ENCODE measurements at regions not wholly inside any gene's neighbourhood (a gene's known extent, or its start where the extent isn't known, plus 50 kb on each side); places are given as distances from the start of the nearest gene placed in this dataset.

DNA sequence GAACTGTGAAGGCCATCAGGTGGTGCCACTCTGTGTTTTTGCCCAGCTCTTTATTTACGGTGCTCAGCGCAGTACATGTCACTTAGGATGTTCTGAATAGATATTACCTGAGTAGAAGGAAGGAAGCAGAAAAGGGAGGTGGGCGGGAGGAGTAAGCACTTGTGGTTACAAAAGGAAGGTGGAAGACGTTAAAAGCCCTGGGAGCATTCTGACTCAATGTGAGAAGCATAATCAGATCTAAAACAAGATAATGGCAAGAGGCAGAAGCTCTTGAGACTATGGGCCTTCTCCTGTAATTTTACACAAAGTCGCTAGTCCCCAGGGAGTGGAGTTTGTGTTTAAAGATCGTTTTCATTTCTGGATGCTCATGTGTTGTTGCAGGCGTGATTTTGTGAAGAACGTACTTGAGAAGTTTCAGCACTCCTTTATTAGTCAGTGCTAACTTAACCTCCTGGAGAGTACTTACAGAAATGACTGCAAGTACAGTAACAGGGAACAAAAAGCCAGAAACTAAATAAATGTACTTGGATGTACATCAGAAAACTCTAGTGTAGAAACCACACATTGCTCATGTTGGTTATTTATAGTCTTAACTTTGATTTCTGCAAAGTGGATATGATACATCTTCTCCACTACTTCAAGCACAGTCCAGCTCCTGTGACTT, 1523.5 kb downstream of the AACS start:
- H3K79me2 ChIP-seq (ENCODE audit: control insufficient read depth, insufficient read depth, low read length): no peaks in the 10 kb centered on the region
- no peaks in the 10 kb centered on the region for H3K36me3 ChIP-seq (ENCODE audit: control insufficient read depth in 2 of 2, insufficient read depth in 2 of 2, low read length in 1 of 2)
- no peaks in the 10 kb centered on the region for H3K27me3 ChIP-seq (replicated peaks in 1 of 2; ENCODE audit: control insufficient read depth in 2 of 2, insufficient read depth in 2 of 2, low read length in 1 of 2)
- ATAC-seq (no peak), FAIRE-seq (no peak), DNase-seq (ENCODE audit: low read depth, low spot score) (no peak)
- ChIA-PET RAD21 (ENCODE audit: unreplicated experiment) (no interaction called here), POLR2A (no interaction called here), CTCF (no interaction called here), SMC1A (ENCODE audit: uncharacterized antibody, unreplicated experiment) (no interaction called here)
- intact Hi-C loops (cut with micrococcal nuclease; ENCODE audit: unreplicated experiment): no loop called here
- no TSS peak for BruUV-seq (replicated peaks)
- WGBS (ENCODE audit: insufficient coverage, insufficient replicate concordance, low lambda C conversion rate, missing lambda C conversion rate): 16% methylated on average over 8 of the region's 8 CpGs
- no peaks in the 10 kb centered on the region for H3K9me3 ChIP-seq (replicated peaks; ENCODE audit: control insufficient read depth, insufficient read depth, low read length)
- no peaks in the 10 kb centered on the region for H3K4me1 ChIP-seq (ENCODE audit: control insufficient read depth, insufficient read depth, low read length)
- H4K20me1 ChIP-seq (ENCODE audit: control insufficient read depth, insufficient read depth): no peaks in the 10 kb centered on the region
- in situ Hi-C loops (cut with MboI): no loop called here
- TF ChIP-seq RBBP5 (conservative IDR thresholded peaks at IDR 0.05): no peak
- TF ChIP-seq TCF12 (IDR thresholded peaks at IDR 0.05; ENCODE audit: low read depth, low read length): no peak
- TF ChIP-seq SMC3 (IDR thresholded peaks at IDR 0.05; ENCODE audit: borderline replicate concordance, low read length): no peak
- TF ChIP-seq SRF (IDR thresholded peaks at IDR 0.05; ENCODE audit: low read depth in 2 of 2, low read length in 2 of 2): no peak
- TF ChIP-seq SP1 (IDR thresholded peaks at IDR 0.05; ENCODE audit: low read depth, low read length): no peak
- TF ChIP-seq SREBF2 (IDR thresholded peaks at IDR 0.05; ENCODE audit: low read length): no peak
- no peak overlapping the region for H2AFZ ChIP-seq (ENCODE audit: control insufficient read depth, low read depth, low read length)
- no peak overlapping the region for H3K4me3 ChIP-seq
- no peak overlapping the region for H3K4me2 ChIP-seq (ENCODE audit: control insufficient read depth, insufficient read depth)
- H3K27ac ChIP-seq (ENCODE audit: control insufficient read depth, insufficient read depth): no peak overlapping the region
- no peak overlapping the region for H3K9ac ChIP-seq (ENCODE audit: control insufficient read depth, insufficient read depth, low read length)

DNA sequence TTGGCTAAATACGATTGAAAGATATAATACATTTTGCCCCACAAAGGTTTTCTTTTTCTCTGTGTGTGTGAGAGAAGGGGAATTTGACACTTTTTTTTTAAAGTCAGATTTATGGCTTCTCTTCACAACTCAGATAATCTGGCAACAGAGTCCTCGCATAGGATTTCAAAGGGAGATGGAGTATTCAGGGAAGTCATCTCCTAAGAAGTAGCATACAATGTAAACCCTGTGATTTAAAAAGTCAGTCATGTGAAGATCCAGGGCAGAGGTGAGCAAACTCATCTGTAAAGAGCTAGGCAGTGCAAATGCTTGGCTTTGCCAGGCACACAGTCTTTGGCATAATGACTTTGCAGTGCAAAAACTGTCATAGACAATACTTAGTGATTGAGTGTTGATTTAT, 1526.3 kb downstream of the AACS start:
- H3K4me1 ChIP-seq (ENCODE audit: control insufficient read depth, insufficient read depth, low read length): no peaks in the 10 kb centered on the region
- in situ Hi-C loops (cut with MboI): no loop called here
- H3K4me3 ChIP-seq: no peak overlapping the region
- SMC1A ChIA-PET (ENCODE audit: uncharacterized antibody, unreplicated experiment): no interaction called here
- H3K79me2 ChIP-seq (ENCODE audit: control insufficient read depth, insufficient read depth, low read length): no peaks in the 10 kb centered on the region
- RAD21 ChIA-PET (ENCODE audit: unreplicated experiment): no interaction called here
- BruUV-seq (replicated peaks): no TSS peak
- H3K27me3 ChIP-seq (replicated peaks in 1 of 2; ENCODE audit: control insufficient read depth in 2 of 2, insufficient read depth in 2 of 2, low read length in 1 of 2): no peaks in the 10 kb centered on the region
- 0% methylated on average over 2 of the region's 2 CpGs for WGBS (ENCODE audit: insufficient coverage, insufficient replicate concordance, low lambda C conversion rate, missing lambda C conversion rate)
- TF ChIP-seq BCL11A (IDR thresholded peaks at IDR 0.05; ENCODE audit: low read depth, low read length) (no peak), NFIC (IDR thresholded peaks at IDR 0.05; ENCODE audit: low read depth, low read length) (no peak), BACH1 (IDR thresholded peaks at IDR 0.05; ENCODE audit: borderline replicate concordance) (no peak), SMAD5 (IDR thresholded peaks at IDR 0.05; ENCODE audit: low read depth) (no peak), LARP7 (IDR thresholded peaks at IDR 0.05) (no peak), NR2F1 (conservative IDR thresholded peaks at IDR 0.05) (no peak), RFX5 (IDR thresholded peaks at IDR 0.05; ENCODE audit: low read depth, low read length) (no peak), RAD51 (IDR thresholded peaks at IDR 0.05) (no peak)
- TF ChIP-seq, protein P1, sequence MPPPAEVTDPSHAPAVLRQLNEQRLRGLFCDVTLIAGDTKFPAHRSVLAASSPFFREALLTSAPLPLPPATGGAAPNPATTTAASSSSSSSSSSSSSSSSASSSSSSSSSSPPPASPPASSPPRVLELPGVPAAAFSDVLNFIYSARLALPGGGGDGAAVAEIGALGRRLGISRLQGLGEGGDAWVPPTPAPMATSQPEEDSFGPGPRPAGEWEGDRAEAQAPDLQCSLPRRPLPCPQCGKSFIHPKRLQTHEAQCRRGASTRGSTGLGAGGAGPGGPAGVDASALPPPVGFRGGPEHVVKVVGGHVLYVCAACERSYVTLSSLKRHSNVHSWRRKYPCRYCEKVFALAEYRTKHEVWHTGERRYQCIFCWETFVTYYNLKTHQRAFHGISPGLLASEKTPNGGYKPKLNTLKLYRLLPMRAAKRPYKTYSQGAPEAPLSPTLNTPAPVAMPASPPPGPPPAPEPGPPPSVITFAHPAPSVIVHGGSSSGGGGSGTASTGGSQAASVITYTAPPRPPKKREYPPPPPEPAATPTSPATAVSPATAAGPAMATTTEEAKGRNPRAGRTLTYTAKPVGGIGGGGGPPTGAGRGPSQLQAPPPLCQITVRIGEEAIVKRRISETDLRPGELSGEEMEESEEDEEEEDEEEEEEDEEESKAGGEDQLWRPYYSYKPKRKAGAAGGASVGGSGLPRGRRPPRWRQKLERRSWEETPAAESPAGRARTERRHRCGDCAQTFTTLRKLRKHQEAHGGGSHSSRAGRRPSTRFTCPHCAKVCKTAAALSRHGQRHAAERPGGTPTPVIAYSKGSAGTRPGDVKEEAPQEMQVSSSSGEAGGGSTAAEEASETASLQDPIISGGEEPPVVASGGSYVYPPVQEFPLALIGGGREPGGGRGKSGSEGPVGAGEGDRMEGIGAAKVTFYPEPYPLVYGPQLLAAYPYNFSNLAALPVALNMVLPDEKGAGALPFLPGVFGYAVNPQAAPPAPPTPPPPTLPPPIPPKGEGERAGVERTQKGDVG (CRISPR knock-in tag; IDR thresholded peaks at IDR 0.05): no peak
- intact Hi-C loops (cut with micrococcal nuclease; ENCODE audit: unreplicated experiment): no loop called here
- no peaks in the 10 kb centered on the region for H4K20me1 ChIP-seq (ENCODE audit: control insufficient read depth, insufficient read depth)
- POLR2A ChIA-PET: no interaction called here
- H3K9me3 ChIP-seq (replicated peaks; ENCODE audit: control insufficient read depth, insufficient read depth, low read length): no peaks in the 10 kb centered on the region; the same call in 2 of the 3 replicates
- H2AFZ ChIP-seq (ENCODE audit: control insufficient read depth, low read depth, low read length): no peak overlapping the region
- no peak overlapping the region for H3K27ac ChIP-seq (ENCODE audit: control insufficient read depth, insufficient read depth)
- no peak overlapping the region for H3K4me2 ChIP-seq (ENCODE audit: control insufficient read depth, insufficient read depth)
- H3K36me3 ChIP-seq (ENCODE audit: control insufficient read depth in 2 of 2, insufficient read depth in 2 of 2, low read length in 1 of 2): no peaks in the 10 kb centered on the region
- DNase-seq (ENCODE audit: low read depth, low spot score): no peak
- no peak overlapping the region for H3K9ac ChIP-seq (ENCODE audit: control insufficient read depth, insufficient read depth, low read length)
- CTCF ChIA-PET: no interaction called here
- no peak for ATAC-seq
- FAIRE-seq: no peak
